ENCODE measurements at regions not wholly inside any gene's neighbourhood (a gene's known extent, or its start where the extent isn't known, plus 50 kb on each side); places are given as distances from the start of the nearest gene placed in this dataset.

DNA sequence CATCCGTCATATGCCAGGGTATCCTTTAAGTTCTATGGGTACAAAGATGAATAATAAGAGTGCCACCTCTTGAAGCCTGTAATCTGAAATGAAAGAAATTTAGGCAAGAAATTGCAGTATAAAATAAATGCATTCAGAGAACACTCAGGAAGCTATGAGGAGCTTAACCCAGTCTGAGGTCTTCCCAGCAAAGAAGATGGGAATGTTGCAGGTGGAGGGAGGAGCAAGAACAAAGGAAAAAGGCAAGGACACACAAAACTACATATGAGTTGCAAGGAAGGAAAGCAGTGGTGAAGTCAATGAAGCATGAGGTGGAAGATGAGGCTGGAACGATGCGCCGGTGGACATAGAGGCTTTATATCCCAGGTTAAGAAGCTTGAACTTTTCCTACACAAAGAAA, 67.0 kb upstream of the DST start:
- ATAC-seq (ENCODE audit: poor library complexity) (no peak), DNase-seq (no peak)
- Mint-ChIP-seq H3K27me3 (no peaks in the 10 kb centered on the region), H3K4me3 (no peak overlapping the region), H3K27ac (no peak overlapping the region), H3K36me3 (ENCODE audit: low read depth) (no peaks in the 10 kb centered on the region), H3K9me3 (no peaks in the 10 kb centered on the region), H3K4me1 (ENCODE audit: low read depth) (no peaks in the 10 kb centered on the region)
- ChIA-PET CTCF (interaction anchor here (0.6 kb wide), 1 partner anchor 41 kb away, joined by 3 read pairs; no protein-coding TSS in a partner anchor), POLR2A (interaction anchor here (0.7 kb wide), 1 partner anchor 32 kb away, joined by 3 read pairs; no protein-coding TSS in a partner anchor)
- H3K36me3 ChIP-seq (ENCODE audit: insufficient read depth, low read length): no peaks in the 10 kb centered on the region
- no peaks in the 10 kb centered on the region for H3K27me3 ChIP-seq (ENCODE audit: control insufficient read depth in 1 of 2, insufficient read depth in 2 of 2, low read length in 2 of 2)
- H3K27ac ChIP-seq (ENCODE audit: low read depth in 1 of 2, low read length in 2 of 2): no peak overlapping the region
- H3K4me1 ChIP-seq (ENCODE audit: insufficient read depth, low read length): no peaks in the 10 kb centered on the region
- H3K9me3 ChIP-seq (ENCODE audit: control insufficient read depth in 1 of 2, insufficient read depth in 1 of 2, low read length in 2 of 2): no peaks in the 10 kb centered on the region
- H3K4me3 ChIP-seq (ENCODE audit: low read length): no peak overlapping the region
- no peak for TF ChIP-seq CTCF (IDR thresholded peaks at IDR 0.05)
- intact Hi-C loops (cut with DNase I, micrococcal nuclease): loop anchor here in 1 of 2 experiments (5.0 kb wide), 2 partner anchors 143 to 313 kb away; no protein-coding TSS in a partner anchor

- peak in 3 of 14 experiments; percentile 14 to 32 (median 22) for DNase-seq
- Histone ChIP-seq H3K27me3 (ENCODE audit: control insufficient read depth in 1 of 2, insufficient read depth in 2 of 2, low read length in 2 of 2) (no peaks in the 10 kb centered on the region), H3K9me3 (ENCODE audit: control insufficient read depth in 1 of 2, insufficient read depth in 1 of 2, low read length in 2 of 2) (no peaks in the 10 kb centered on the region), H3K4me3 (ENCODE audit: low read length) (no peak overlapping the region), H3K27ac (ENCODE audit: low read depth in 1 of 2, low read length in 2 of 2) (no peak overlapping the region), H3K36me3 (ENCODE audit: insufficient read depth, low read length) (no peaks in the 10 kb centered on the region), H3K4me1 (ENCODE audit: insufficient read depth, low read length) (no peaks in the 10 kb centered on the region)
- ChIA-PET CTCF (interaction anchor here (0.6 kb wide), 1 partner anchor 40 kb away, joined by 3 read pairs; no protein-coding TSS in a partner anchor), POLR2A (interaction anchor here (0.7 kb wide), 1 partner anchor 33 kb away, joined by 3 read pairs; no protein-coding TSS in a partner anchor)
- Mint-ChIP-seq H3K4me3 (no peak overlapping the region), H3K27ac (no peak overlapping the region), H3K27me3 (no peaks in the 10 kb centered on the region), H3K36me3 (ENCODE audit: low read depth) (no peaks in the 10 kb centered on the region), H3K4me1 (ENCODE audit: low read depth) (no peaks in the 10 kb centered on the region), H3K9me3 (no peaks in the 10 kb centered on the region)
- TF ChIP-seq CTCF (IDR thresholded peaks at IDR 0.05): peak; percentile 58
- ATAC-seq (ENCODE audit: poor library complexity): no peak
- intact Hi-C loops (cut with DNase I, micrococcal nuclease): loop anchor here in 1 of 2 experiments (5.0 kb wide), 2 partner anchors 143 to 313 kb away; no protein-coding TSS in a partner anchor
These were observed 66.3 kb upstream of the DST start for GRCh38 chr6:56708810-56709597.

- ATAC-seq (ENCODE audit: poor library complexity): no peak
- Histone ChIP-seq H3K9me3 (ENCODE audit: control insufficient read depth in 1 of 2, insufficient read depth in 1 of 2, low read length in 2 of 2) (no peaks in the 10 kb centered on the region), H3K27me3 (ENCODE audit: control insufficient read depth in 1 of 2, insufficient read depth in 2 of 2, low read length in 2 of 2) (no peaks in the 10 kb centered on the region), H3K4me1 (ENCODE audit: insufficient read depth, low read length) (no peaks in the 10 kb centered on the region), H3K36me3 (ENCODE audit: insufficient read depth, low read length) (no peaks in the 10 kb centered on the region), H3K27ac (ENCODE audit: low read depth in 1 of 2, low read length in 2 of 2) (no peak overlapping the region), H3K4me3 (ENCODE audit: low read length) (no peak overlapping the region)
- H3K36me3 Mint-ChIP-seq (ENCODE audit: low read depth): no peaks in the 10 kb centered on the region
- H3K27ac Mint-ChIP-seq: no peak overlapping the region
- intact Hi-C loops (cut with DNase I, micrococcal nuclease): loop anchor here in 1 of 2 experiments (5.0 kb wide), 2 partner anchors 145 to 315 kb away; no protein-coding TSS in a partner anchor
- H3K27me3 Mint-ChIP-seq: no peaks in the 10 kb centered on the region
- DNase-seq: no peak
- CTCF ChIA-PET: no interaction called here
- no peaks in the 10 kb centered on the region for H3K4me1 Mint-ChIP-seq (ENCODE audit: low read depth)
- TF ChIP-seq CTCF (IDR thresholded peaks at IDR 0.05): no peak
- POLR2A ChIA-PET: no interaction called here
- no peaks in the 10 kb centered on the region for H3K9me3 Mint-ChIP-seq
- H3K4me3 Mint-ChIP-seq: no peak overlapping the region
These were observed 64.5 kb upstream of the DST start for GRCh38 chr6:56706981-56707726.
